ENCODE measurements at regions not wholly inside any gene's neighbourhood (a gene's known extent, or its start where the extent isn't known, plus 50 kb on each side); places are given as distances from the start of the nearest gene placed in this dataset.

DNA sequence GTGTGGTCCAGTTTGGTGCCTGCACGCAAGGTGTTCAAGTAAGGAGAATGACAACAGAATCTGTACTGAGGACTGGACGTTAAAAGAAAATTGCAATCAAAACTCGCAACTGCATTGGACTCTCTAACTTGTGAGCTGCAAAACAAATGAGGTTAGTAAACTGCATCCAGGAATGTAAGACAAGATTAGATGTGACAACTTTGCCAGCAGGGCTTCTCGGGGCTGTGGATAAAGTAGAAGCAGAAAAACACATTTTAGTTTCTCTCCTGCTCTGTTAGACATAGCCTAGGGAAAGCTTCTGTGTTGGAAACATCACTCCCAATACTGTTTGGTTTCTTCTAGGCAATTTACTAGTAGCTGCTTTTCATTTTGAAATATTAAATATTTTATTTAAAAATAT lies 338.2 kb upstream of the NAV3 start:
- Histone ChIP-seq H3K4me2 (ENCODE audit: low read depth, low read length) (no peak overlapping the region), H2BK5ac (ENCODE audit: low read depth, low read length, poor library complexity, severe bottlenecking) (no peak overlapping the region), H3K14ac (replicated peaks; ENCODE audit: low read depth, low read length) (no peak overlapping the region), H4K5ac (ENCODE audit: low read depth, low read length) (no peak overlapping the region), H3K36me3 (ENCODE audit: control insufficient read depth, insufficient read depth, low read length) (no peaks in the 10 kb centered on the region), H4K20me1 (ENCODE audit: insufficient read depth, low read length) (no peaks in the 10 kb centered on the region), H2BK15ac (ENCODE audit: low read depth, low read length) (no peak overlapping the region), H2AK5ac (ENCODE audit: low read depth, low read length) (no peak overlapping the region), H3K9me1 (ENCODE audit: insufficient read depth, low read length) (no peaks in the 10 kb centered on the region), H3K9me3 (ENCODE audit: control insufficient read depth, insufficient read depth, low read length) (no peaks in the 10 kb centered on the region), H2AK9ac (replicated peaks; ENCODE audit: low read depth, low read length, poor library complexity) (no peak overlapping the region), H3K9ac (ENCODE audit: low read depth, low read length) (no peak overlapping the region), H3K4me1 (ENCODE audit: control insufficient read depth, insufficient read depth, low read length) (no peaks in the 10 kb centered on the region), H3K79me1 (ENCODE audit: low read depth in 1 of 2, low read length in 2 of 2) (no peaks in the 10 kb centered on the region), H3K27ac (ENCODE audit: insufficient read depth, low read length) (no peak overlapping the region), H2BK20ac (ENCODE audit: low read depth, low read length) (no peak overlapping the region), H4K91ac (ENCODE audit: insufficient read depth, low read depth, low read length) (no peak overlapping the region), H3K27me3 (ENCODE audit: control insufficient read depth, insufficient read depth, low read length) (no peaks in the 10 kb centered on the region), H4K8ac (ENCODE audit: low read depth in 2 of 2, low read length in 2 of 2) (no peak overlapping the region), H3K4me3 (ENCODE audit: insufficient read depth, low read depth, low read length) (no peak overlapping the region), H2BK120ac (ENCODE audit: low read depth, low read length) (no peak overlapping the region), H2AFZ (replicated peaks; ENCODE audit: low read length, poor library complexity) (no peak overlapping the region), H3K18ac (ENCODE audit: low read depth, low read length) (no peak overlapping the region), H3K4ac (ENCODE audit: low read depth, low read length) (no peak overlapping the region), H3K23ac (ENCODE audit: low read depth, low read length) (no peak overlapping the region), H3K56ac (ENCODE audit: extremely low read depth, insufficient read depth, low read length) (no peak overlapping the region)
- BruUV-seq (replicated peaks) = no TSS peak
- dilution Hi-C loops (cut with HindIII; ENCODE audit: low sequenced_read_pairs, unreplicated experiment) (no loop called here), intact Hi-C loops (cut with micrococcal nuclease) (no loop called here), in situ Hi-C loops (cut with MboI; ENCODE audit: low sequenced_read_pairs) (no loop called here)
- 88% methylated on average over 3 of the region's 4 CpGs; no CpG with 5 or more reads in 1 of the 2 experiments for WGBS, 2 experiments (ENCODE audit: extremely low coverage in 2 of 2, insufficient read length in 1 of 2)
- TF ChIP-seq BHLHE40 (IDR thresholded peaks at IDR 0.05; ENCODE audit: low read depth, low read length) (no peak), POLR2A (IDR thresholded peaks at IDR 0.05; ENCODE audit: low read depth, low read length) (no peak), MAZ (IDR thresholded peaks at IDR 0.05; ENCODE audit: borderline replicate concordance, low read depth, low read length) (no peak), CEBPB (IDR thresholded peaks at IDR 0.05; ENCODE audit: low read depth, low read length) (no peak), USF2 (IDR thresholded peaks at IDR 0.05; ENCODE audit: low read depth, low read length) (no peak), CHD1 (IDR thresholded peaks at IDR 0.05; ENCODE audit: low read depth, low read length) (no peak), RFX5 (IDR thresholded peaks at IDR 0.05; ENCODE audit: low read depth, low read length) (no peak), RAD21 (IDR thresholded peaks at IDR 0.05; ENCODE audit: low read length) (no peak), NFE2L2 (IDR thresholded peaks at IDR 0.05; ENCODE audit: low read depth, low read length) (no peak), MAFK (IDR thresholded peaks at IDR 0.05; ENCODE audit: low read depth, low read length) (no peak), FOS (IDR thresholded peaks at IDR 0.05; ENCODE audit: low read depth, low read length) (no peak), CTCF (conservative IDR thresholded peaks at IDR 0.05; ENCODE audit: low read depth, low read length) (no peak), RCOR1 (IDR thresholded peaks at IDR 0.05; ENCODE audit: insufficient replicate concordance, low read length) (no peak), SMC3 (IDR thresholded peaks at IDR 0.05; ENCODE audit: low read depth, low read length) (no peak), MXI1 (IDR thresholded peaks at IDR 0.05; ENCODE audit: borderline replicate concordance, low read depth, low read length) (no peak)
- TF ChIP-seq, protein P1, sequence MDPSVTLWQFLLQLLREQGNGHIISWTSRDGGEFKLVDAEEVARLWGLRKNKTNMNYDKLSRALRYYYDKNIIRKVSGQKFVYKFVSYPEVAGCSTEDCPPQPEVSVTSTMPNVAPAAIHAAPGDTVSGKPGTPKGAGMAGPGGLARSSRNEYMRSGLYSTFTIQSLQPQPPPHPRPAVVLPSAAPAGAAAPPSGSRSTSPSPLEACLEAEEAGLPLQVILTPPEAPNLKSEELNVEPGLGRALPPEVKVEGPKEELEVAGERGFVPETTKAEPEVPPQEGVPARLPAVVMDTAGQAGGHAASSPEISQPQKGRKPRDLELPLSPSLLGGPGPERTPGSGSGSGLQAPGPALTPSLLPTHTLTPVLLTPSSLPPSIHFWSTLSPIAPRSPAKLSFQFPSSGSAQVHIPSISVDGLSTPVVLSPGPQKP (IDR thresholded peaks at IDR 0.05; ENCODE audit: borderline replicate concordance, low read depth, low read length) = no peak
- ATAC-seq (ENCODE audit: low read depth) (no peak), DNase-seq (no peak)
- CTCF ChIA-PET = no interaction called here
- POLR2A ChIA-PET (ENCODE audit: unreplicated experiment) = no interaction called here

Data from IMR-90 (cell line).